ENCODE measurements at regions not wholly inside any gene's neighbourhood (a gene's known extent, or its start where the extent isn't known, plus 50 kb on each side); places are given as distances from the start of the nearest gene placed in this dataset.
A peak's percentile ranks its signal among the peaks of the same experiment; 100 is the strongest.

- CTCF ChIA-PET, result no interaction called here
- no peak for DNase-seq (ENCODE audit: low read depth, low spot score)
- no peak overlapping the region for H3K4me3 ChIP-seq (ENCODE audit: low read depth, low read length)
- no peak for TF ChIP-seq CTCF (IDR thresholded peaks at IDR 0.05; ENCODE audit: insufficient read depth, low read length, missing control alignments)
- POLR2A ChIA-PET, result no interaction called here
Observed at GRCh38 chr4:106762666-106763443, 273.3 kb downstream of the DKK2 start.

- ChIA-PET POLR2A (no interaction called here), CTCF (no interaction called here)
- DNase-seq (ENCODE audit: low read depth, low spot score), result no peak
- H3K4me3 ChIP-seq (ENCODE audit: low read depth, low read length), result no peak overlapping the region
- TF ChIP-seq CTCF (IDR thresholded peaks at IDR 0.05; ENCODE audit: insufficient read depth, low read length, missing control alignments), result no peak
Observed at GRCh38 chr4:106753426-106753825, 282.7 kb downstream of the DKK2 start.

GRCh38 chr4:106746451-106746850 is 289.7 kb downstream of the DKK2 start:
- CTCF ChIA-PET, result interaction anchor here (0.7 kb wide), 1 partner anchor 93 kb away, joined by 3 read pairs; no protein-coding TSS in a partner anchor
- no peak for TF ChIP-seq CTCF (IDR thresholded peaks at IDR 0.05; ENCODE audit: insufficient read depth, low read length, missing control alignments)
- DNase-seq (ENCODE audit: low read depth, low spot score), result peak; percentile 82
- POLR2A ChIA-PET, result no interaction called here
- H3K4me3 ChIP-seq (ENCODE audit: low read depth, low read length), result no peak overlapping the region

- no peak for DNase-seq (ENCODE audit: low read depth, low spot score)
- H3K4me3 ChIP-seq (ENCODE audit: low read depth, low read length), result no peak overlapping the region
- ChIA-PET CTCF (no interaction called here), POLR2A (no interaction called here)
- no peak for TF ChIP-seq CTCF (IDR thresholded peaks at IDR 0.05; ENCODE audit: insufficient read depth, low read length, missing control alignments)
Observed at GRCh38 chr4:106738121-106738520, 298.0 kb downstream of the DKK2 start.

GRCh38 chr4:106718548-106718947 is 317.6 kb downstream of the DKK2 start:
- ChIA-PET POLR2A (no interaction called here), CTCF (no interaction called here)
- H3K4me3 ChIP-seq (ENCODE audit: low read depth, low read length), result no peak overlapping the region
- DNase-seq (ENCODE audit: low read depth, low spot score), result no peak
- no peak for TF ChIP-seq CTCF (IDR thresholded peaks at IDR 0.05; ENCODE audit: insufficient read depth, low read length, missing control alignments)

- no peak for TF ChIP-seq CTCF (IDR thresholded peaks at IDR 0.05; ENCODE audit: insufficient read depth, low read length, missing control alignments)
- DNase-seq (ENCODE audit: low read depth, low spot score), result peak; percentile 21
- ChIA-PET POLR2A (no interaction called here), CTCF (interaction anchor here (0.9 kb wide), 1 partner anchor 18 kb away, joined by 3 read pairs; no protein-coding TSS in a partner anchor)
- H3K4me3 ChIP-seq (ENCODE audit: low read depth, low read length), result no peak overlapping the region
Observed at GRCh38 chr4:106717091-106717490, 319.0 kb downstream of the DKK2 start.
